ENCODE measurements at regions not wholly inside any gene's neighbourhood (a gene's known extent, or its start where the extent isn't known, plus 50 kb on each side); places are given as distances from the start of the nearest gene placed in this dataset.

GRCh38 chr3:152656972-152657355 is 178.0 kb upstream of the P2RY1 start:
- no peak overlapping the region for H3K4me3 ChIP-seq (ENCODE audit: low read depth, low read length)
- TF ChIP-seq MYC (IDR thresholded peaks at IDR 0.05; ENCODE audit: low read depth, low read length) = no peak
- no peak for TF ChIP-seq CTCF (IDR thresholded peaks at IDR 0.05; ENCODE audit: low read depth, low read length)
- no peak for TF ChIP-seq POLR2A (IDR thresholded peaks at IDR 0.05; ENCODE audit: extremely low read depth, insufficient read length)
- TF ChIP-seq MAX (IDR thresholded peaks at IDR 0.05; ENCODE audit: low read depth, low read length) = no peak
- DNase-seq (ENCODE audit: low read depth) = no peak

- no peak overlapping the region for H3K4me3 ChIP-seq (ENCODE audit: low read depth, low read length)
- TF ChIP-seq MYC (IDR thresholded peaks at IDR 0.05; ENCODE audit: low read depth, low read length) (no peak), CTCF (IDR thresholded peaks at IDR 0.05; ENCODE audit: low read depth, low read length) (no peak), MAX (IDR thresholded peaks at IDR 0.05; ENCODE audit: low read depth, low read length) (no peak), POLR2A (IDR thresholded peaks at IDR 0.05; ENCODE audit: extremely low read depth, insufficient read length) (no peak)
- DNase-seq (ENCODE audit: low read depth) = no peak
Measured at GRCh38 chr3:152658977-152659720, 175.8 kb upstream of the P2RY1 start.

- TF ChIP-seq CTCF (IDR thresholded peaks at IDR 0.05; ENCODE audit: low read depth, low read length) (no peak), MYC (IDR thresholded peaks at IDR 0.05; ENCODE audit: low read depth, low read length) (no peak), MAX (IDR thresholded peaks at IDR 0.05; ENCODE audit: low read depth, low read length) (no peak), POLR2A (IDR thresholded peaks at IDR 0.05; ENCODE audit: extremely low read depth, insufficient read length) (no peak)
- DNase-seq (ENCODE audit: low read depth) = no peak
- no peak overlapping the region for H3K4me3 ChIP-seq (ENCODE audit: low read depth, low read length)
Measured at GRCh38 chr3:152662157-152662556, 172.8 kb upstream of the P2RY1 start.

GRCh38 chr3:152664766-152665165 is 170.2 kb upstream of the P2RY1 start:
- DNase-seq (ENCODE audit: low read depth) = no peak
- H3K4me3 ChIP-seq (ENCODE audit: low read depth, low read length) = no peak overlapping the region
- TF ChIP-seq POLR2A (IDR thresholded peaks at IDR 0.05; ENCODE audit: extremely low read depth, insufficient read length) (no peak), CTCF (IDR thresholded peaks at IDR 0.05; ENCODE audit: low read depth, low read length) (no peak), MAX (IDR thresholded peaks at IDR 0.05; ENCODE audit: low read depth, low read length) (no peak), MYC (IDR thresholded peaks at IDR 0.05; ENCODE audit: low read depth, low read length) (no peak)

- TF ChIP-seq MYC (IDR thresholded peaks at IDR 0.05; ENCODE audit: low read depth, low read length) (no peak), POLR2A (IDR thresholded peaks at IDR 0.05; ENCODE audit: extremely low read depth, insufficient read length) (no peak), CTCF (IDR thresholded peaks at IDR 0.05; ENCODE audit: low read depth, low read length) (no peak), MAX (IDR thresholded peaks at IDR 0.05; ENCODE audit: low read depth, low read length) (no peak)
- no peak overlapping the region for H3K4me3 ChIP-seq (ENCODE audit: low read depth, low read length)
- DNase-seq (ENCODE audit: low read depth) = no peak
Measured at GRCh38 chr3:152667267-152667666, 167.7 kb upstream of the P2RY1 start.

All from NB4 (cell line).